ENCODE measurements at regions not wholly inside any gene's neighbourhood (a gene's known extent, or its start where the extent isn't known, plus 50 kb on each side); places are given as distances from the start of the nearest gene placed in this dataset.

- TF ChIP-seq CTCF (IDR thresholded peaks at IDR 0.05), result no peak
- TF ChIP-seq POLR2A (IDR thresholded peaks at IDR 0.05), result no peak
Observed at GRCh38 chr5:67495072-67495471, 298.5 kb upstream of the CD180 start.

Data from Peyer's patch (tissue), 4 donors.